Chondrocyte (in vitro differentiated cells): ENCODE measurements at regions not wholly inside any gene's neighbourhood (a gene's known extent, or its start where the extent isn't known, plus 50 kb on each side); places are given as distances from the start of the nearest gene placed in this dataset.

Source experiments
- DNase-seq: peaks from one replicate; pipeline ENCODE4 v3.0.0; 2021; ENCODE audit warnings: mixed read lengths, low spot score
- H3K27ac Mint-ChIP-seq: one replicate; pipeline ENCODE4 v1.8.0; 2021; ENCODE audit warnings: mild to moderate bottlenecking, moderate library complexity, mixed read lengths; ENCODE audit not compliant: unreplicated experiment
- H3K27me3 Mint-ChIP-seq: 2 replicates; pipeline ENCODE4 v1.8.0; 2021; ENCODE audit warnings: low read depth, mixed read lengths
- H3K36me3 Mint-ChIP-seq: 2 replicates; pipeline ENCODE4 v1.8.0; 2021; ENCODE audit warnings: low read depth, mixed read lengths
- H3K4me1 Mint-ChIP-seq: 2 replicates; pipeline ENCODE4 v1.8.0; 2021; ENCODE audit warnings: low read depth, mild to moderate bottlenecking, mixed read lengths
- H3K4me3 Mint-ChIP-seq: one replicate; pipeline ENCODE4 v1.8.0; 2021; ENCODE audit warnings: mild to moderate bottlenecking, moderate library complexity, mixed read lengths; ENCODE audit not compliant: unreplicated experiment
- H3K9me3 Mint-ChIP-seq: 2 replicates; pipeline ENCODE4 v1.8.0; 2021; ENCODE audit warnings: low read depth, mixed read lengths
- CTCF ChIP-seq: fragments of 200-600 bp; sonication (generic); IDR thresholded peaks from 2 replicates; pipeline ENCODE4 v1.5.0; 2021; ENCODE audit warnings: antibody characterized with exemption, mild to moderate bottlenecking, moderate library complexity

- peaks cover 2% of the 10 kb centered on the region for H3K9me3 Mint-ChIP-seq
- no peaks in the 10 kb centered on the region for H3K4me1 Mint-ChIP-seq
- H3K27ac Mint-ChIP-seq, result no peak overlapping the region
- no peaks in the 10 kb centered on the region for H3K27me3 Mint-ChIP-seq
- no peak for TF ChIP-seq CTCF
- no peak overlapping the region for H3K4me3 Mint-ChIP-seq
- DNase-seq, result no peak
- H3K36me3 Mint-ChIP-seq, result no peaks in the 10 kb centered on the region
Measured at GRCh38 chr7:49038821-49039358, 114.5 kb downstream of the CDC14C start.

GRCh38 chr7:49060743-49061142 lies 136.4 kb downstream of the CDC14C start:
- peaks cover 21% of the 10 kb centered on the region for H3K9me3 Mint-ChIP-seq

GRCh38 chr7:49074538-49074937 lies 150.2 kb downstream of the CDC14C start:
- H3K36me3 Mint-ChIP-seq, result no peaks in the 10 kb centered on the region
- DNase-seq, result no peak
- no peak overlapping the region for H3K4me3 Mint-ChIP-seq
- no peak for TF ChIP-seq CTCF
- H3K27ac Mint-ChIP-seq, result no peak overlapping the region
- no peaks in the 10 kb centered on the region for H3K27me3 Mint-ChIP-seq
- no peaks in the 10 kb centered on the region for H3K4me1 Mint-ChIP-seq
- H3K9me3 Mint-ChIP-seq, result peaks cover 2% of the 10 kb centered on the region

More at GRCh38 chr7:49060743-49061142, 136.4 kb downstream of the CDC14C start:
- Mint-ChIP-seq H3K4me1 (no peaks in the 10 kb centered on the region), H3K27me3 (no peaks in the 10 kb centered on the region), H3K4me3 (no peak overlapping the region), H3K27ac (no peak overlapping the region), H3K36me3 (no peaks in the 10 kb centered on the region)
- TF ChIP-seq CTCF, result no peak
- DNase-seq, result no peak

GRCh38 chr7:49080896-49081475 lies 156.6 kb downstream of the CDC14C start:
- H3K27me3 Mint-ChIP-seq, result peaks cover 1% of the 10 kb centered on the region

DNA sequence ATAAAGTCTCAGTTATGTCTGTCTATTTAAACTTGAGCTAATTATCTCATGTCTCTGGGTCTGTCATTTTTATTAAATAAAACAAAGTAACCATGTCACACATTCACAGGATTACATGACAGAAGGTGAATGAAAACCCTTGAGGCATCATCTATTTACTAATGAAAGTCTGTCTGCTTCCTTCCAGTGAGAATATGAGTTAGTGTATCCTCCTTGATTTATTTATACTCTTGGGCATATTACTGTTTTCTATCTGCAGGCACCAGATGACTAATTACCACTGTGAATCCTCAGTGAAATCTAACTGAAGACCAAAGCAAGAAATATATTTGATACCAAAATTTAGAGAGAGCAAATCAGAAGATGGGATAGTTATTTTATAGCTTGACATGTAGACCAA lies 163.7 kb downstream of the CDC14C start:
- no peak for DNase-seq
- H3K27me3 Mint-ChIP-seq, result peaks cover 16% of the 10 kb centered on the region
- no peak for TF ChIP-seq CTCF
- H3K4me3 Mint-ChIP-seq, result no peak overlapping the region
- no peaks in the 10 kb centered on the region for H3K36me3 Mint-ChIP-seq
- no peaks in the 10 kb centered on the region for H3K9me3 Mint-ChIP-seq
- H3K27ac Mint-ChIP-seq, result no peak overlapping the region
- H3K4me1 Mint-ChIP-seq, result no peaks in the 10 kb centered on the region

More at GRCh38 chr7:49080896-49081475, 156.6 kb downstream of the CDC14C start:
- TF ChIP-seq CTCF, result no peak
- Mint-ChIP-seq H3K27ac (no peak overlapping the region), H3K4me3 (no peak overlapping the region), H3K9me3 (peaks cover 2% of the 10 kb centered on the region), H3K4me1 (no peaks in the 10 kb centered on the region), H3K36me3 (no peaks in the 10 kb centered on the region)
- DNase-seq, result no peak
